ENCODE measurements at regions not wholly inside any gene's neighbourhood (a gene's known extent, or its start where the extent isn't known, plus 50 kb on each side); places are given as distances from the start of the nearest gene placed in this dataset.

GRCh38 chr9:111167341-111167740 lies 129.1 kb upstream of the LPAR1 start:
- no peaks in the 10 kb centered on the region for H3K4me1 ChIP-seq (ENCODE audit: control insufficient read depth, insufficient read depth, low read length)
- DNase-seq (ENCODE audit: low read depth, low spot score): no peak
- H3K27ac ChIP-seq (ENCODE audit: low read length): no peak overlapping the region
- no peak overlapping the region for H3K4me3 ChIP-seq (ENCODE audit: low read length)
- H3K27me3 ChIP-seq (ENCODE audit: control insufficient read depth, insufficient read depth, low read length): no peaks in the 10 kb centered on the region
- WGBS (ENCODE audit: insufficient coverage, insufficient read length): no CpG with 5 or more reads among the region's 2 CpGs
- no peaks in the 10 kb centered on the region for H3K36me3 ChIP-seq (ENCODE audit: control insufficient read depth, insufficient read depth, low read length)
- no peaks in the 10 kb centered on the region for H3K9me3 ChIP-seq (ENCODE audit: control insufficient read depth, insufficient read depth, low read length)

GRCh38 chr9:111163716-111164389 lies 125.6 kb upstream of the LPAR1 start:
- DNase-seq (ENCODE audit: low read depth, low spot score): no peak
- Histone ChIP-seq H3K27ac (ENCODE audit: low read length) (no peak overlapping the region), H3K4me1 (ENCODE audit: control insufficient read depth, insufficient read depth, low read length) (no peaks in the 10 kb centered on the region), H3K4me3 (ENCODE audit: low read length) (no peak overlapping the region), H3K27me3 (ENCODE audit: control insufficient read depth, insufficient read depth, low read length) (no peaks in the 10 kb centered on the region), H3K9me3 (ENCODE audit: control insufficient read depth, insufficient read depth, low read length) (no peaks in the 10 kb centered on the region), H3K36me3 (ENCODE audit: control insufficient read depth, insufficient read depth, low read length) (no peaks in the 10 kb centered on the region)
- no CpG with 5 or more reads among the region's 5 CpGs for WGBS (ENCODE audit: insufficient coverage, insufficient read length)

GRCh38 chr9:111162026-111162425 lies 123.8 kb upstream of the LPAR1 start:
- Histone ChIP-seq H3K9me3 (ENCODE audit: control insufficient read depth, insufficient read depth, low read length) (no peaks in the 10 kb centered on the region), H3K4me1 (ENCODE audit: control insufficient read depth, insufficient read depth, low read length) (no peaks in the 10 kb centered on the region), H3K27ac (ENCODE audit: low read length) (no peak overlapping the region), H3K27me3 (ENCODE audit: control insufficient read depth, insufficient read depth, low read length) (no peaks in the 10 kb centered on the region), H3K4me3 (ENCODE audit: low read length) (no peak overlapping the region), H3K36me3 (ENCODE audit: control insufficient read depth, insufficient read depth, low read length) (no peaks in the 10 kb centered on the region)
- DNase-seq (ENCODE audit: low read depth, low spot score): no peak
- WGBS (ENCODE audit: insufficient coverage, insufficient read length): no CpG with 5 or more reads among the region's 3 CpGs

- no peaks in the 10 kb centered on the region for H3K27me3 ChIP-seq (ENCODE audit: control insufficient read depth, insufficient read depth, low read length)
- H3K4me3 ChIP-seq (ENCODE audit: low read length): no peak overlapping the region
- no CpG with 5 or more reads among the region's 3 CpGs for WGBS (ENCODE audit: insufficient coverage, insufficient read length)
- H3K9me3 ChIP-seq (ENCODE audit: control insufficient read depth, insufficient read depth, low read length): no peaks in the 10 kb centered on the region
- H3K36me3 ChIP-seq (ENCODE audit: control insufficient read depth, insufficient read depth, low read length): no peaks in the 10 kb centered on the region
- no peak for DNase-seq (ENCODE audit: low read depth, low spot score)
- H3K4me1 ChIP-seq (ENCODE audit: control insufficient read depth, insufficient read depth, low read length): no peaks in the 10 kb centered on the region
- no peak overlapping the region for H3K27ac ChIP-seq (ENCODE audit: low read length)
Observed at GRCh38 chr9:111161015-111161415, 122.7 kb upstream of the LPAR1 start.

- Histone ChIP-seq H3K27ac (ENCODE audit: low read length) (no peak overlapping the region), H3K4me1 (ENCODE audit: control insufficient read depth, insufficient read depth, low read length) (no peaks in the 10 kb centered on the region), H3K36me3 (ENCODE audit: control insufficient read depth, insufficient read depth, low read length) (no peaks in the 10 kb centered on the region), H3K27me3 (ENCODE audit: control insufficient read depth, insufficient read depth, low read length) (no peaks in the 10 kb centered on the region), H3K4me3 (ENCODE audit: low read length) (no peak overlapping the region), H3K9me3 (ENCODE audit: control insufficient read depth, insufficient read depth, low read length) (no peaks in the 10 kb centered on the region)
- DNase-seq (ENCODE audit: low read depth, low spot score): no peak
- WGBS (ENCODE audit: insufficient coverage, insufficient read length): no CpG with 5 or more reads among the region's 2 CpGs
Observed at GRCh38 chr9:111158999-111159398, 120.7 kb upstream of the LPAR1 start.

- Histone ChIP-seq H3K4me1 (ENCODE audit: control insufficient read depth, insufficient read depth, low read length) (no peaks in the 10 kb centered on the region), H3K27ac (ENCODE audit: low read length) (no peak overlapping the region), H3K36me3 (ENCODE audit: control insufficient read depth, insufficient read depth, low read length) (no peaks in the 10 kb centered on the region), H3K27me3 (ENCODE audit: control insufficient read depth, insufficient read depth, low read length) (no peaks in the 10 kb centered on the region), H3K9me3 (ENCODE audit: control insufficient read depth, insufficient read depth, low read length) (no peaks in the 10 kb centered on the region), H3K4me3 (ENCODE audit: low read length) (no peak overlapping the region)
- no peak for DNase-seq (ENCODE audit: low read depth, low spot score)
- no CpG with 5 or more reads among the region's 1 CpG for WGBS (ENCODE audit: insufficient coverage, insufficient read length)
Observed at GRCh38 chr9:111158363-111158762, 120.1 kb upstream of the LPAR1 start.

- DNase-seq (ENCODE audit: low read depth, low spot score): no peak
- Histone ChIP-seq H3K4me3 (ENCODE audit: low read length) (no peak overlapping the region), H3K27ac (ENCODE audit: low read length) (no peak overlapping the region), H3K36me3 (ENCODE audit: control insufficient read depth, insufficient read depth, low read length) (no peaks in the 10 kb centered on the region), H3K27me3 (ENCODE audit: control insufficient read depth, insufficient read depth, low read length) (no peaks in the 10 kb centered on the region), H3K4me1 (ENCODE audit: control insufficient read depth, insufficient read depth, low read length) (no peaks in the 10 kb centered on the region), H3K9me3 (ENCODE audit: control insufficient read depth, insufficient read depth, low read length) (no peaks in the 10 kb centered on the region)
- WGBS (ENCODE audit: insufficient coverage, insufficient read length): no CpG with 5 or more reads among the region's 1 CpG
Observed at GRCh38 chr9:111154081-111154562, 115.9 kb upstream of the LPAR1 start.

GRCh38 chr9:111152614-111153406 lies 114.5 kb upstream of the LPAR1 start:
- no peak overlapping the region for H3K4me3 ChIP-seq (ENCODE audit: low read length)
- no peaks in the 10 kb centered on the region for H3K36me3 ChIP-seq (ENCODE audit: control insufficient read depth, insufficient read depth, low read length)
- H3K27ac ChIP-seq (ENCODE audit: low read length): no peak overlapping the region
- H3K4me1 ChIP-seq (ENCODE audit: control insufficient read depth, insufficient read depth, low read length): no peaks in the 10 kb centered on the region
- DNase-seq (ENCODE audit: low read depth, low spot score): no peak
- H3K9me3 ChIP-seq (ENCODE audit: control insufficient read depth, insufficient read depth, low read length): no peaks in the 10 kb centered on the region
- WGBS (ENCODE audit: insufficient coverage, insufficient read length): 38% methylated on average over 1 of the region's 2 CpGs
- H3K27me3 ChIP-seq (ENCODE audit: control insufficient read depth, insufficient read depth, low read length): no peaks in the 10 kb centered on the region

- H3K36me3 ChIP-seq (ENCODE audit: control insufficient read depth, insufficient read depth, low read length): no peaks in the 10 kb centered on the region
- H3K4me3 ChIP-seq (ENCODE audit: low read length): no peak overlapping the region
- H3K27ac ChIP-seq (ENCODE audit: low read length): no peak overlapping the region
- no peaks in the 10 kb centered on the region for H3K4me1 ChIP-seq (ENCODE audit: control insufficient read depth, insufficient read depth, low read length)
- no peaks in the 10 kb centered on the region for H3K27me3 ChIP-seq (ENCODE audit: control insufficient read depth, insufficient read depth, low read length)
- no CpG with 5 or more reads among the region's 1 CpG for WGBS (ENCODE audit: insufficient coverage, insufficient read length)
- DNase-seq (ENCODE audit: low read depth, low spot score): no peak
- H3K9me3 ChIP-seq (ENCODE audit: control insufficient read depth, insufficient read depth, low read length): no peaks in the 10 kb centered on the region
Observed at GRCh38 chr9:111151537-111151936, 113.3 kb upstream of the LPAR1 start.

GRCh38 chr9:111150181-111150580 lies 111.9 kb upstream of the LPAR1 start:
- Histone ChIP-seq H3K36me3 (ENCODE audit: control insufficient read depth, insufficient read depth, low read length) (no peaks in the 10 kb centered on the region), H3K27ac (ENCODE audit: low read length) (no peak overlapping the region), H3K27me3 (ENCODE audit: control insufficient read depth, insufficient read depth, low read length) (no peaks in the 10 kb centered on the region), H3K4me1 (ENCODE audit: control insufficient read depth, insufficient read depth, low read length) (no peaks in the 10 kb centered on the region), H3K4me3 (ENCODE audit: low read length) (no peak overlapping the region), H3K9me3 (ENCODE audit: control insufficient read depth, insufficient read depth, low read length) (no peaks in the 10 kb centered on the region)
- no peak for DNase-seq (ENCODE audit: low read depth, low spot score)
- WGBS (ENCODE audit: insufficient coverage, insufficient read length): no CpG with 5 or more reads among the region's 2 CpGs
